Small intestine (tissue), 7 donors: ENCODE measurements at regions not wholly inside any gene's neighbourhood (a gene's known extent, or its start where the extent isn't known, plus 50 kb on each side); places are given as distances from the start of the nearest gene placed in this dataset.
"Not testable (repeated sequence)": the region's sequence is repeated elsewhere in the genome, so short reads cannot be mapped to it uniquely, and the experiment has no call there.

Experiments
- DNase-seq, 2 donors: peaks; one replicate each; pipeline versions ENCODE4 v3.0.0 to v3.0.0-alpha.2; 2013
- FAIRE-seq: peaks from 2 replicates; lab custom pipeline; 2012; peaks lifted over from hg19 to GRCh38; lab: Jason Lieb, UNC
- H3K27ac ChIP-seq, 3 donors: one replicate each; pipeline ENCODE4 v1.5.1; 2013; ENCODE audit warnings: low read length in 2 of 3, mild to moderate bottlenecking in 2 of 3, control low read depth in 1 of 3, inconsistent platforms in 1 of 3, low read depth in 1 of 3, moderate library complexity in 1 of 3
- H3K27me3 ChIP-seq, 3 donors: one replicate each; pipeline ENCODE4 v1.6.1; 2013; ENCODE audit warnings: low read length in 3 of 3, inconsistent platforms in 1 of 3; ENCODE audit not compliant: control insufficient read depth in 3 of 3, insufficient read depth in 3 of 3
- H3K36me3 ChIP-seq, 3 donors: one replicate each; pipeline ENCODE4 v1.6.1; 2013; ENCODE audit warnings: low read length in 3 of 3, inconsistent platforms in 1 of 3, low read depth in 1 of 3, mild to moderate bottlenecking in 1 of 3, moderate library complexity in 1 of 3; ENCODE audit not compliant: control insufficient read depth in 3 of 3, insufficient read depth in 2 of 3
- H3K4me1 ChIP-seq, 3 donors: one replicate each; pipeline ENCODE4 v1.6.1; 2013; ENCODE audit warnings: low read length in 2 of 3, inconsistent platforms in 1 of 3, low read depth in 1 of 3, mild to moderate bottlenecking in 1 of 3, moderate library complexity in 1 of 3; ENCODE audit not compliant: control insufficient read depth in 3 of 3, insufficient read depth in 2 of 3
- H3K4me3 ChIP-seq, 3 donors: one replicate each; pipeline ENCODE4 v1.5.1; 2013; ENCODE audit warnings: low read length in 3 of 3, control low read depth in 1 of 3, inconsistent platforms in 1 of 3, low read depth in 1 of 3, mild to moderate bottlenecking in 1 of 3, moderate library complexity in 1 of 3
- H3K9me3 ChIP-seq, 2 donors: one replicate each; pipeline ENCODE4 v1.6.1; 2013; ENCODE audit warnings: low read depth in 1 of 2, low read length in 1 of 2; ENCODE audit not compliant: control insufficient read depth in 2 of 2, insufficient read depth in 1 of 2
- WGBS, 3 donors: extraction: QIAGEN DNeasy Blood & Tissue Kit; methylation state at CpG; one replicate each; pipeline ENCODE4 v1.1.7; 2013; 5-methylcytosine and 5-hydroxymethylcytosine counted together
- donor health status: healthy with polysubstance abuse.
- donor health status: control.
- donor health status: control.
- donor health status: Bipolar disorder and iron deficiency.
- donor health status: healthy.

DNA sequence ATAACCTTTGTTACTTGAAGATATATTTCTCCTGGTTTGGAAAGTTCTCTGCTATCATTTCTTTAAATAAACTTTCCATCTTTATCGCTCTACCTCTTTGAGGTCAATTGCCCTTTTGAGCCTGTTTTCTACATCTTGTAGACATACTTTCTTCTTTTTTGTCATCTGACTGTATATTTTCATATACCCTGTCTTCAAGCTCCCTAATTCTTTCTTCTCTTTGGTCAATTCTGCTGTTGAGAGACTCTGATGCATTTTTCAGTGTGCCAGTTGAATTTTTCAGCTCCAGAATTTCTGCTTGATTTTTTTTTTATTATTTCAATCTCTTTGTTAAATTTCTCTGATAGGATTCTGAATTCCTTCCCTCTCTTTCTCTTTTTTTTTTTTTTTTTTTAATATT is 511.2 kb upstream of the GRAMD2B start:
- no peak overlapping the region for H3K4me3 ChIP-seq
- FAIRE-seq, result no peak
- no peaks in the 10 kb centered on the region for H3K4me1 ChIP-seq
- H3K36me3 ChIP-seq, result no peaks in the 10 kb centered on the region
- DNase-seq, result no peak
- H3K9me3 ChIP-seq, result peaks cover 0 to 12% of the 10 kb centered on the region in 2 donors
- no peak overlapping the region for H3K27ac ChIP-seq
- H3K27me3 ChIP-seq, result no peaks in the 10 kb centered on the region
- 94 to 100% (median 100%) methylated on average over 1 of the region's 1 CpG for WGBS, 3 donors

DNA sequence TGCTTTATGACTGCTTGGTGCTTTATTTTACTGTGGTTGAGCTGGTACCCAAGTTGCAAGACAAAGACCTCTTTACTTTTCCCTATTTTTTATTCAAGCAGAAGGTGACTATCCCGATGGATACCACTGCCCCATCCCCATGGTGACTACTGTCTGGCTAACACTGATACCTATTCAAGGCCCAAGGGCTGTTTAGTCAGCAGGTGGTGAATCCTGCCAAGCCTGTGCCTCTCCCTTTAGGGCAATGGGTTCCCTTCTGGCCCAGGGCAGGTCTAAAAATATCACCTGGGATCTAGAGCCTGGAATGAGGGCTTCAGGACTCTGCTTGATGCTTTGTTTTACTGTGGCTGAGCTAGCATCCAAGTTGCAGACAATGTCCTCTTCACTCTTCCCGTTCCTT is 510.0 kb upstream of the GRAMD2B start:
- no peak for DNase-seq
- H3K9me3 ChIP-seq, result peaks cover 0 to 12% of the 10 kb centered on the region in 2 donors
- no peak overlapping the region for H3K4me3 ChIP-seq
- H3K27me3 ChIP-seq, result no peaks in the 10 kb centered on the region
- no peaks in the 10 kb centered on the region for H3K36me3 ChIP-seq
- H3K27ac ChIP-seq, result no peak overlapping the region
- 87 to 91% (median 89%) methylated on average over 2 of the region's 2 CpGs for WGBS, 3 donors
- H3K4me1 ChIP-seq, result no peaks in the 10 kb centered on the region
- no peak for FAIRE-seq

GRCh38 chr5:125914471-125914870 is 508.7 kb upstream of the GRAMD2B start:
- no peak for FAIRE-seq
- no peaks in the 10 kb centered on the region for H3K4me1 ChIP-seq
- 75 to 82% (median 78%) methylated on average over 3 of the region's 3 CpGs for WGBS, 3 donors
- peaks cover 0 to 12% of the 10 kb centered on the region in 2 donors for H3K9me3 ChIP-seq
- DNase-seq, result no peak
- no peak overlapping the region for H3K27ac ChIP-seq
- no peak overlapping the region for H3K4me3 ChIP-seq
- H3K36me3 ChIP-seq, result no peaks in the 10 kb centered on the region
- no peaks in the 10 kb centered on the region for H3K27me3 ChIP-seq

DNA sequence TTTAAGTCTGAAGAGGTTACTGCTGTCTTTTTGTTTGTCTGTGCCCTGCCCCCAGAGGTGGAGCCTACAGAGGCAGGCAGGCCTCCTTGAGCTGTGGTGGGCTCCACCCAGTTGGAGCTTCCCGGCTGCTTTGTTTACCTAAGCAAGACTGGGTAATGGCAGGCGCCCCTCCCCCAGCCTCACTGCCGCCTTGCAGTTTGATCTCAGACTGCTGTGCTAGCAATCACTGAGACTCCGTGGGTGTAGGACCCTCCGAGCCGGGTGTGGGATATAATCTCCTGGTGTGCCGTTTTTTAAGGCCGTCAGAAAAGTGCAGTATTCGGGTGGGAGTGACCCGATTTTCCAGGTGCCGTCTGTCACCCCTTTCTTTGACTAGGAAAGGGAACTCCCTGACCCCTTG is 499.3 kb upstream of the GRAMD2B start:
- FAIRE-seq, H3K4me1 ChIP-seq, H3K36me3 ChIP-seq, H3K27ac ChIP-seq, DNase-seq, H3K9me3 ChIP-seq, H3K27me3 ChIP-seq, H3K4me3 ChIP-seq: not testable (repeated sequence)
- WGBS, 3 donors, result 89% methylated on average over 11 of the region's 11 CpGs

- Histone ChIP-seq H3K36me3 (no peaks in the 10 kb centered on the region), H3K27me3 (no peaks in the 10 kb centered on the region), H3K27ac (no peak overlapping the region), H3K9me3 (peaks cover 0 to 3% of the 10 kb centered on the region in 2 donors), H3K4me1 (no peaks in the 10 kb centered on the region), H3K4me3 (no peak overlapping the region)
- 73 to 84% (median 77%) methylated on average over 3 of the region's 3 CpGs for WGBS, 3 donors
- FAIRE-seq (no peak), DNase-seq (no peak)
Measured at GRCh38 chr5:125926172-125926571, 497.0 kb upstream of the GRAMD2B start.

GRCh38 chr5:125928663-125929062 is 494.5 kb upstream of the GRAMD2B start:
- 67 to 77% (median 74%) methylated on average over 6 of the region's 6 CpGs for WGBS, 3 donors
- no peak overlapping the region for H3K4me3 ChIP-seq
- no peaks in the 10 kb centered on the region for H3K27me3 ChIP-seq
- no peaks in the 10 kb centered on the region for H3K4me1 ChIP-seq
- H3K27ac ChIP-seq, result no peak overlapping the region
- no peak for FAIRE-seq
- peaks cover 0 to 3% of the 10 kb centered on the region in 2 donors for H3K9me3 ChIP-seq
- no peak for DNase-seq
- H3K36me3 ChIP-seq, result no peaks in the 10 kb centered on the region

GRCh38 chr5:125950012-125950615 is 473.1 kb upstream of the GRAMD2B start:
- H3K27ac ChIP-seq, result no peak overlapping the region
- WGBS, 3 donors, result 87 to 91% (median 90%) methylated on average over 5 of the region's 5 CpGs
- no peaks in the 10 kb centered on the region for H3K9me3 ChIP-seq
- H3K36me3 ChIP-seq, result no peaks in the 10 kb centered on the region
- no peaks in the 10 kb centered on the region for H3K4me1 ChIP-seq
- H3K4me3 ChIP-seq, result no peak overlapping the region
- no peaks in the 10 kb centered on the region for H3K27me3 ChIP-seq
- DNase-seq (no peak), FAIRE-seq (no peak)

DNA sequence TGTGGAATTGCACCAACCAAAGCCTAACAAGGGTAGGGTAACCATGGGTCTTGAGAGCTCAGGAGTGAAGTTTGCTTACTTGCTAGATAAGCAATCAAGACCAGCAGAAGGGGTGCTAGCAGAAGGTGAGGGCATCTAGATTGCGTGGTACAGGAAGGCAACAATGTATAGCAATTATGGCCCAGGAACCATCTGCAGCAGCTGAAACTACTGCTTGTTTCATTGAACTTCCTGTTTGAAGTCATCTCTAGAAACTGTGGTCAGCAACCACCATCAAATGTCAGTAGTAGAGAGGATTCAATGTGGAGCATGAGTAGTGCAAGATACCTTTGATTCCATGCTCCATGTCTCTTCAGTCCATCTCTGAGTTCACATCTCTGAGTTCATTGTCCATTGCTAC is 462.1 kb upstream of the GRAMD2B start:
- H3K27ac ChIP-seq, result no peak overlapping the region
- no peaks in the 10 kb centered on the region for H3K27me3 ChIP-seq
- H3K4me1 ChIP-seq, result no peaks in the 10 kb centered on the region
- no peak overlapping the region for H3K4me3 ChIP-seq
- FAIRE-seq (no peak), DNase-seq (no peak)
- H3K36me3 ChIP-seq, result no peaks in the 10 kb centered on the region
- WGBS, 3 donors, result 52 to 84% (median 69%) methylated on average over 1 of the region's 1 CpG
- no peaks in the 10 kb centered on the region for H3K9me3 ChIP-seq

- FAIRE-seq (no peak), DNase-seq (no peak)
- no peaks in the 10 kb centered on the region for H3K27me3 ChIP-seq
- no peaks in the 10 kb centered on the region for H3K4me1 ChIP-seq
- H3K36me3 ChIP-seq, result no peaks in the 10 kb centered on the region
- H3K9me3 ChIP-seq, result no peaks in the 10 kb centered on the region
- 87 to 90% (median 89%) methylated on average over 4 of the region's 4 CpGs for WGBS, 3 donors
- H3K4me3 ChIP-seq, result no peak overlapping the region
- no peak overlapping the region for H3K27ac ChIP-seq
Measured at GRCh38 chr5:125965577-125965976, 457.6 kb upstream of the GRAMD2B start.
